ENCODE measurements at regions not wholly inside any gene's neighbourhood (a gene's known extent, or its start where the extent isn't known, plus 50 kb on each side); places are given as distances from the start of the nearest gene placed in this dataset.

GRCh38 chr4:13142191-13142590 is 341.9 kb downstream of the RAB28 start:
- H3K9me3 Mint-ChIP-seq (ENCODE audit: insufficient read depth): no peaks in the 10 kb centered on the region
- Histone ChIP-seq H3K27me3 (replicated peaks in 1 of 4; ENCODE audit: control extremely low read depth in 1 of 4, control insufficient read depth in 3 of 4, insufficient read depth in 4 of 4, low read length in 3 of 4) (no peaks in the 10 kb centered on the region), H3K9ac (ENCODE audit: low read length) (no peak overlapping the region), H3K4me1 (ENCODE audit: control insufficient read depth in 2 of 2, insufficient read depth in 2 of 2, low read length in 2 of 2) (no peaks in the 10 kb centered on the region), H3K4me2 (replicated peaks; ENCODE audit: low read depth, low read length, poor library complexity, severe bottlenecking) (no peak overlapping the region), H3K27ac (ENCODE audit: low read length in 2 of 2) (no peak overlapping the region), H3K79me2 (ENCODE audit: control insufficient read depth, insufficient read depth, low read length) (no peaks in the 10 kb centered on the region), H4K20me1 (ENCODE audit: control insufficient read depth, insufficient read depth, low read length, poor library complexity, severe bottlenecking) (no peaks in the 10 kb centered on the region), H2AFZ (ENCODE audit: insufficient read depth, low read depth, low read length, poor library complexity, severe bottlenecking) (no peak overlapping the region), H3K4me3 (ENCODE audit: control extremely low read depth in 1 of 5, extremely low read depth in 1 of 5, insufficient read depth in 1 of 5, low read depth in 2 of 5, low read length in 4 of 5) (no peak overlapping the region), H3K36me3 (replicated peaks in 1 of 2; ENCODE audit: control extremely low read depth in 1 of 2, control insufficient read depth in 1 of 2, extremely low read depth in 1 of 2, insufficient read depth in 2 of 2, low read length in 1 of 2) (no peaks in the 10 kb centered on the region), H3K9me3 (ENCODE audit: control extremely low read depth in 1 of 3, control insufficient read depth in 2 of 3, insufficient read depth in 1 of 3, low read length in 2 of 3) (no peaks in the 10 kb centered on the region)
- POLR2A ChIA-PET: no interaction called here
- no peaks in the 10 kb centered on the region for H3K4me1 Mint-ChIP-seq
- ATAC-seq (ENCODE audit: low read depth) (no peak), DNase-seq (no peak)
- intact Hi-C loops (cut with micrococcal nuclease): no loop called here
- H3K27ac Mint-ChIP-seq: no peak overlapping the region
- H3K4me3 Mint-ChIP-seq: no peak overlapping the region
- CTCF ChIA-PET: no interaction called here
- 33% methylated on average over 1 of the region's 1 CpG for WGBS (ENCODE audit: insufficient coverage)
- TF ChIP-seq CTCF (IDR thresholded peaks at IDR 0.05) (no peak), EZH2 (IDR thresholded peaks at IDR 0.05; ENCODE audit: borderline replicate concordance, insufficient read depth, low read depth, low read length, poor library complexity, severe bottlenecking) (no peak)
- no peaks in the 10 kb centered on the region for H3K27me3 Mint-ChIP-seq

- H3K4me3 ChIP-seq (ENCODE audit: control extremely low read depth in 1 of 5, extremely low read depth in 1 of 5, insufficient read depth in 1 of 5, low read depth in 2 of 5, low read length in 4 of 5): no peak overlapping the region
- ChIA-PET POLR2A (no interaction called here), CTCF (no interaction called here)
- no peak for TF ChIP-seq CTCF (IDR thresholded peaks at IDR 0.05)
- no peak for TF ChIP-seq EZH2 (IDR thresholded peaks at IDR 0.05; ENCODE audit: borderline replicate concordance, insufficient read depth, low read depth, low read length, poor library complexity, severe bottlenecking)
- H3K27ac ChIP-seq (ENCODE audit: low read length in 2 of 2): no peak overlapping the region
- H3K4me3 Mint-ChIP-seq: no peak overlapping the region
- H3K36me3 ChIP-seq (replicated peaks in 1 of 2; ENCODE audit: control extremely low read depth in 1 of 2, control insufficient read depth in 1 of 2, extremely low read depth in 1 of 2, insufficient read depth in 2 of 2, low read length in 1 of 2): no peaks in the 10 kb centered on the region
- no peak overlapping the region for H3K4me2 ChIP-seq (replicated peaks; ENCODE audit: low read depth, low read length, poor library complexity, severe bottlenecking)
- DNase-seq (no peak), ATAC-seq (ENCODE audit: low read depth) (no peak)
- H3K4me1 ChIP-seq (ENCODE audit: control insufficient read depth in 2 of 2, insufficient read depth in 2 of 2, low read length in 2 of 2): no peaks in the 10 kb centered on the region
- no peaks in the 10 kb centered on the region for H4K20me1 ChIP-seq (ENCODE audit: control insufficient read depth, insufficient read depth, low read length, poor library complexity, severe bottlenecking)
- no peak overlapping the region for H2AFZ ChIP-seq (ENCODE audit: insufficient read depth, low read depth, low read length, poor library complexity, severe bottlenecking)
- no peaks in the 10 kb centered on the region for H3K9me3 Mint-ChIP-seq (ENCODE audit: insufficient read depth)
- intact Hi-C loops (cut with micrococcal nuclease): no loop called here
- H3K27me3 Mint-ChIP-seq: no peaks in the 10 kb centered on the region
- no peak overlapping the region for H3K27ac Mint-ChIP-seq
- H3K79me2 ChIP-seq (ENCODE audit: control insufficient read depth, insufficient read depth, low read length): no peaks in the 10 kb centered on the region
- H3K9me3 ChIP-seq (ENCODE audit: control extremely low read depth in 1 of 3, control insufficient read depth in 2 of 3, insufficient read depth in 1 of 3, low read length in 2 of 3): peaks cover 0 to 8% (median 0%) of the 10 kb centered on the region in 3 donors
- H3K4me1 Mint-ChIP-seq: no peaks in the 10 kb centered on the region
- WGBS (ENCODE audit: insufficient coverage): 92% methylated on average over 2 of the region's 2 CpGs
- no peak overlapping the region for H3K9ac ChIP-seq (ENCODE audit: low read length)
- H3K27me3 ChIP-seq (replicated peaks in 1 of 4; ENCODE audit: control extremely low read depth in 1 of 4, control insufficient read depth in 3 of 4, insufficient read depth in 4 of 4, low read length in 3 of 4): no peaks in the 10 kb centered on the region
Measured at GRCh38 chr4:13137390-13137789, 346.8 kb downstream of the RAB28 start.

All from B cell (primary cell).